Mammary epithelial cell (primary cell): ENCODE measurements at regions not wholly inside any gene's neighbourhood (a gene's known extent, or its start where the extent isn't known, plus 50 kb on each side); places are given as distances from the start of the nearest gene placed in this dataset.

ENCODE experiments used
- CTCF ChIP-seq, 2 donors: IDR thresholded peaks in 1 of 2; conservative IDR thresholded peaks in 1 of 2; 2 replicates each; pipeline ENCODE4 v1.5.1; 2011 to 2012; ENCODE audit warnings: inconsistent platforms in 2 of 2, low read length in 2 of 2, mild to moderate bottlenecking in 2 of 2, control low read depth in 1 of 2, low read depth in 1 of 2; ENCODE audit not compliant: insufficient read depth in 1 of 2; ENCODE audit errors: extremely low read depth in 1 of 2
- EZH2 ChIP-seq: IDR thresholded peaks from 2 replicates; pipeline ENCODE4 v1.6.1; 2012; ENCODE audit warnings: low read length, inconsistent platforms, borderline replicate concordance

GRCh38 chr1:177783051-177783450 is 186.8 kb downstream of the SEC16B start:
- no peak for TF ChIP-seq CTCF (conservative IDR thresholded peaks at IDR 0.05 in 1 of 2, IDR thresholded peaks at IDR 0.05 in 1 of 2; ENCODE audit: extremely low read depth in 1 of 2, insufficient read depth in 1 of 2, low read depth in 1 of 2, low read length in 2 of 2)
- no peak for TF ChIP-seq EZH2
